GM23338 (cell line): ENCODE measurements at regions not wholly inside any gene's neighbourhood (a gene's known extent, or its start where the extent isn't known, plus 50 kb on each side); places are given as distances from the start of the nearest gene placed in this dataset.

Experiments used
- ATAC-seq: fragments of 200-7000 bp; cut with Tn5 transposase; 3 replicates; pipeline ENCODE4 v1.9.1; 2020
- DNase-seq: peaks from one replicate; pipeline ENCODE4 v3.0.0-alpha.2; 2015; ENCODE audit warnings: low spot score
- H2AFZ ChIP-seq: fragments of 200-600 bp; sonication (generic); 2 replicates; pipeline ENCODE4 v1.8.0; 2016; ENCODE audit warnings: antibody characterized with exemption, mild to moderate bottlenecking, moderate library complexity
- H3F3A ChIP-seq: fragments of 200-600 bp; sonication (generic); replicated peaks from 2 replicates; pipeline ENCODE4 v1.8.0; 2017; ENCODE audit warnings: antibody characterized with exemption, mixed run types, low read depth
- H3K27ac ChIP-seq: fragments of 200-600 bp; sonication (generic); 2 replicates; pipeline ENCODE4 v1.6.1; 2016; ENCODE audit warnings: low read depth
- H3K27me3 ChIP-seq: fragments of 200-600 bp; sonication (generic); 2 replicates; pipeline ENCODE4 v1.8.0; 2016; ENCODE audit warnings: mild to moderate bottlenecking, mixed run types, moderate library complexity; ENCODE audit not compliant: insufficient read depth
- H3K36me3 ChIP-seq: fragments of 200-600 bp; sonication (generic); 2 replicates; pipeline ENCODE4 v1.8.0; 2016; ENCODE audit warnings: mild to moderate bottlenecking; ENCODE audit not compliant: insufficient read depth
- H3K4me1 ChIP-seq: fragments of 200-600 bp; sonication (generic); 2 replicates; pipeline ENCODE4 v1.8.0; 2016; ENCODE audit warnings: mild to moderate bottlenecking, moderate library complexity; ENCODE audit not compliant: insufficient read depth
- H3K4me2 ChIP-seq: fragments of 200-600 bp; sonication (generic); 2 replicates; pipeline ENCODE4 v1.7.1; 2017; ENCODE audit warnings: mixed run types
- H3K4me3 ChIP-seq: fragments of 200-600 bp; sonication (generic); 2 replicates; pipeline ENCODE4 v1.6.1; 2016; ENCODE audit warnings: mixed run types
- H3K79me2 ChIP-seq: fragments of 200-600 bp; sonication (generic); replicated peaks from 2 replicates; pipeline ENCODE4 v1.8.0; 2017; ENCODE audit warnings: mild to moderate bottlenecking; ENCODE audit not compliant: insufficient read depth
- H3K9me2 ChIP-seq: fragments of 200-600 bp; sonication (generic); 2 replicates; pipeline ENCODE4 v1.8.0; 2017; ENCODE audit not compliant: insufficient read depth
- H4K20me1 ChIP-seq: fragments of 200-600 bp; sonication (generic); replicated peaks from 2 replicates; pipeline ENCODE4 v1.8.0; 2017; ENCODE audit warnings: mild to moderate bottlenecking; ENCODE audit not compliant: insufficient read depth
- H3K27ac Mint-ChIP-seq: 2 replicates; pipeline ENCODE4 v1.8.0; 2020; ENCODE audit warnings: inconsistent platforms, mild to moderate bottlenecking, moderate library complexity, mixed read lengths
- H3K27me3 Mint-ChIP-seq: 3 replicates; pipeline ENCODE4 v1.8.0; 2022; ENCODE audit warnings: low read depth, mild to moderate bottlenecking, moderate library complexity, mixed read lengths, inconsistent platforms; ENCODE audit not compliant: insufficient read depth, poor library complexity
- H3K36me3 Mint-ChIP-seq: 3 replicates; pipeline ENCODE4 v1.8.0; 2021; ENCODE audit warnings: low read depth, mild to moderate bottlenecking, inconsistent platforms, moderate library complexity, mixed read lengths
- H3K4me1 Mint-ChIP-seq: 3 replicates; pipeline ENCODE4 v1.8.0; 2020; ENCODE audit warnings: mild to moderate bottlenecking, inconsistent platforms, mixed read lengths
- H3K4me3 Mint-ChIP-seq: 3 replicates; pipeline ENCODE4 v1.8.0; 2021; ENCODE audit warnings: moderate library complexity, mild to moderate bottlenecking, inconsistent platforms, mixed read lengths
- H3K9me3 Mint-ChIP-seq: 3 replicates; pipeline ENCODE4 v1.8.0; 2020; ENCODE audit warnings: moderate library complexity, mild to moderate bottlenecking, inconsistent platforms, mixed read lengths
- CREB1 ChIP-seq: fragments of 250-450 bp; sonication (Bioruptor Pico); IDR thresholded peaks from 2 replicates; pipeline ENCODE4 v1.5.0; 2020; ENCODE audit warnings: low read depth, mild to moderate bottlenecking, moderate library complexity
- EZH2phosphoT487 ChIP-seq: fragments of 200-600 bp; sonication (generic); IDR thresholded peaks from one replicate; pipeline ENCODE4 v1.8.1; 2018; ENCODE audit warnings: antibody characterized with exemption; ENCODE audit not compliant: unreplicated experiment
- POLR2AphosphoS5 ChIP-seq: IDR thresholded peaks from 2 replicates; pipeline ENCODE4 v1.6.1; 2016; ENCODE audit warnings: antibody characterized with exemption, low read depth
- ZNF114 ChIP-seq: fragments of 250-450 bp; sonication (Bioruptor Pico); IDR thresholded peaks from 2 replicates; pipeline ENCODE4 v1.5.0; 2020; ENCODE audit warnings: mild to moderate bottlenecking, moderate library complexity
- ZNF462 ChIP-seq: fragments of 250-450 bp; sonication (Bioruptor Pico); IDR thresholded peaks from 2 replicates; pipeline ENCODE4 v1.5.0; 2020; ENCODE audit warnings: mild to moderate bottlenecking, moderate library complexity

DNA sequence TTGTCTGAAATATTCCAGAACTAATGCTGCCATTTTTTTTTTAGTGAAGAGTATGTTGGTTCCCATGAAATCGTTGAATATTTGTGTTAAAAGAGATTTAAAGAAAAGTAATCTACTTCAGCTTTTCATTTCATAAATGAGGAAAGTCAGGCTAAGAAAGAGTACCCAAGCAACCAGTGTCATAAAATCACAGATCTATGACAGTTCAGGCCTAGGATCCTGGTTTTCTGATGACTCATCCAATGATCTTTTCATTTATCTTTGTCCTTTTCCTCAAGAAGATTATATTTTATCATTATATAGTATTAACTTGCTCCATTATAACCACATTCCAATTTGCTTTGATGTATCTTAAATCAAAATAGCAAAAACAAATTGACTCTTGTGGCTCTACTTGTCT, 139.4 kb upstream of the HCCS start (continued):
- no peak for TF ChIP-seq ZNF462 (CRISPR knock-in tag)
- no peak for TF ChIP-seq EZH2phosphoT487

GRCh38 chrX:10972706-10973105, 138.4 kb upstream of the HCCS start:
- Mint-ChIP-seq H3K9me3 (no peaks in the 10 kb centered on the region), H3K27ac (no peak overlapping the region), H3K27me3 (no peaks in the 10 kb centered on the region), H3K36me3 (no peaks in the 10 kb centered on the region), H3K4me1 (no peaks in the 10 kb centered on the region), H3K4me3 (no peak overlapping the region)
- H3K9me2 ChIP-seq, result no peaks in the 10 kb centered on the region
- DNase-seq (no peak), ATAC-seq (no peak)
- no peak for TF ChIP-seq ZNF462 (CRISPR knock-in tag)
- TF ChIP-seq POLR2AphosphoS5, result no peak
- TF ChIP-seq ZNF114 (CRISPR knock-in tag), result no peak
- no peak for TF ChIP-seq CREB1 (CRISPR knock-in tag)
- no peaks in the 10 kb centered on the region for H3K79me2 ChIP-seq
- no peaks in the 10 kb centered on the region for H3K27me3 ChIP-seq
- H3K27ac ChIP-seq, result no peak overlapping the region
- no peak overlapping the region for H2AFZ ChIP-seq
- H3K4me2 ChIP-seq, result no peak overlapping the region
- H3K4me3 ChIP-seq, result no peak overlapping the region
- no peaks in the 10 kb centered on the region for H3K4me1 ChIP-seq
- no peaks in the 10 kb centered on the region for H3F3A ChIP-seq
- H4K20me1 ChIP-seq, result no peaks in the 10 kb centered on the region
- H3K36me3 ChIP-seq, result no peaks in the 10 kb centered on the region
